ENCODE measurements at regions not wholly inside any gene's neighbourhood (a gene's known extent, or its start where the extent isn't known, plus 50 kb on each side); places are given as distances from the start of the nearest gene placed in this dataset.

GRCh38 chr14:84657911-84658310, 872.0 kb upstream of the FLRT2 start:
- TF ChIP-seq CTCF (IDR thresholded peaks at IDR 0.05) (no peak), ELF4 (CRISPR knock-in tag; IDR thresholded peaks at IDR 0.05; ENCODE audit: low read depth) (no peak), FOXP4 (CRISPR knock-in tag; IDR thresholded peaks at IDR 0.05) (no peak)

Measured in WTC11 (cell line).